CD1c-positive myeloid dendritic cell (primary cell): ENCODE measurements at regions not wholly inside any gene's neighbourhood (a gene's known extent, or its start where the extent isn't known, plus 50 kb on each side); places are given as distances from the start of the nearest gene placed in this dataset.

Source experiments
- DNase-seq: peaks from one replicate; pipeline ENCODE4 v3.0.0-alpha.2; 2016; ENCODE audit errors: extremely low spot score

- DNase-seq: no peak
Measured at GRCh38 chr3:30495172-30496065, 111.0 kb upstream of the TGFBR2 start.

GRCh38 chr3:30496066-30496966, 110.1 kb upstream of the TGFBR2 start:
- no peak for DNase-seq

- no peak for DNase-seq
Measured at GRCh38 chr3:30498587-30498967, 107.8 kb upstream of the TGFBR2 start.

- DNase-seq: no peak
Measured at GRCh38 chr3:30500666-30501399, 105.6 kb upstream of the TGFBR2 start.

- peak; percentile 9 for DNase-seq
Measured at GRCh38 chr3:30501526-30501925, 104.9 kb upstream of the TGFBR2 start.

- no peak for DNase-seq
Measured at GRCh38 chr3:30502051-30502741, 104.2 kb upstream of the TGFBR2 start.

GRCh38 chr3:30502742-30503073, 103.7 kb upstream of the TGFBR2 start:
- peak; percentile 13 for DNase-seq

- DNase-seq: peak; percentile 61
Measured at GRCh38 chr3:30503446-30503845, 103.0 kb upstream of the TGFBR2 start.

- no peak for DNase-seq
Measured at GRCh38 chr3:30504939-30505338, 101.5 kb upstream of the TGFBR2 start.

- DNase-seq: no peak
Measured at GRCh38 chr3:30505866-30506520, 100.4 kb upstream of the TGFBR2 start.

- no peak for DNase-seq
Measured at GRCh38 chr3:30508339-30508738, 98.1 kb upstream of the TGFBR2 start.

- DNase-seq: no peak
Measured at GRCh38 chr3:30510596-30510995, 95.8 kb upstream of the TGFBR2 start.

- peak; percentile 18 for DNase-seq
Measured at GRCh38 chr3:30511524-30512251, 94.7 kb upstream of the TGFBR2 start.

- DNase-seq: no peak
Measured at GRCh38 chr3:30512576-30512975, 93.8 kb upstream of the TGFBR2 start.

GRCh38 chr3:30513374-30514152, 92.8 kb upstream of the TGFBR2 start:
- DNase-seq: no peak

GRCh38 chr3:30516238-30516637, 90.2 kb upstream of the TGFBR2 start:
- DNase-seq: no peak

- DNase-seq: no peak
Measured at GRCh38 chr3:30518181-30518864, 88.1 kb upstream of the TGFBR2 start.

GRCh38 chr3:30518872-30519271, 87.5 kb upstream of the TGFBR2 start:
- DNase-seq: no peak

GRCh38 chr3:30520699-30521098, 85.7 kb upstream of the TGFBR2 start:
- DNase-seq: no peak
